SK-N-SH treated with all-trans-retinoic acid at 6 μM for 48 hours (cell line): ENCODE measurements at regions not wholly inside any gene's neighbourhood (a gene's known extent, or its start where the extent isn't known, plus 50 kb on each side); places are given as distances from the start of the nearest gene placed in this dataset.

ENCODE experiments used
- ATAC-seq: fragments of 200-7000 bp; cut with Tn5 transposase; 3 replicates; pipeline ENCODE4 v1.9.1; 2020; ENCODE audit warnings: mild to moderate bottlenecking, moderate library complexity
- ARNTL ChIP-seq: fragments of 450-650 bp; formaldehyde crosslinking; IDR thresholded peaks from 2 replicates; pipeline ENCODE4 v1.5.0; 2020; ENCODE audit warnings: low read depth, mild to moderate bottlenecking, moderate library complexity, borderline replicate concordance
- CREB5 ChIP-seq: fragments of 250-450 bp; sonication (Bioruptor Pico); IDR thresholded peaks from 2 replicates; pipeline ENCODE4 v1.5.1; 2020; ENCODE audit warnings: low read depth, mild to moderate bottlenecking, moderate library complexity
- CSDC2 ChIP-seq: fragments of 250-450 bp; sonication (Bioruptor Pico); IDR thresholded peaks from 2 replicates; pipeline ENCODE4 v1.5.0; 2020; ENCODE audit warnings: mild to moderate bottlenecking, moderate library complexity
- CSRNP3 ChIP-seq: fragments of 250-450 bp; sonication (Bioruptor Pico); IDR thresholded peaks from 2 replicates; pipeline ENCODE4 v1.5.1; 2021; ENCODE audit warnings: mild to moderate bottlenecking, moderate library complexity
- ESRRG ChIP-seq: fragments of 250-450 bp; sonication (Bioruptor Pico); IDR thresholded peaks from 2 replicates; pipeline ENCODE4 v1.6.1; 2021; ENCODE audit warnings: mild to moderate bottlenecking
- GLIS3 ChIP-seq: fragments of 250-450 bp; sonication (Bioruptor Pico); IDR thresholded peaks from 2 replicates; pipeline ENCODE4 v1.5.0; 2020; ENCODE audit warnings: mild to moderate bottlenecking, moderate library complexity
- ISL1 ChIP-seq: fragments of 250-450 bp; sonication (Bioruptor Pico); IDR thresholded peaks from 2 replicates; pipeline ENCODE4 v2.1.2; 2022; ENCODE audit warnings: mild to moderate bottlenecking, moderate library complexity
- OSR1 ChIP-seq: fragments of 250-450 bp; sonication (Bioruptor Pico); IDR thresholded peaks from 2 replicates; pipeline ENCODE4 v1.8.0; 2022; ENCODE audit warnings: moderate library complexity, mild to moderate bottlenecking, inconsistent platforms
- PATZ1 ChIP-seq: fragments of 250-450 bp; sonication (Bioruptor Pico); IDR thresholded peaks from 2 replicates; pipeline ENCODE4 v1.8.0; 2020; ENCODE audit warnings: mild to moderate bottlenecking, moderate library complexity, borderline replicate concordance
- POU6F1 ChIP-seq: fragments of 250-450 bp; sonication (Bioruptor Pico); IDR thresholded peaks from 2 replicates; pipeline ENCODE4 v1.8.0; 2021; ENCODE audit warnings: low read depth, mild to moderate bottlenecking, moderate library complexity, borderline replicate concordance
- PPARA ChIP-seq: fragments of 250-450 bp; sonication (Bioruptor Pico); IDR thresholded peaks from 2 replicates; pipeline ENCODE4 v1.5.0; 2020; ENCODE audit warnings: mild to moderate bottlenecking, borderline replicate concordance
- RARB ChIP-seq: fragments of 250-450 bp; sonication (Bioruptor Pico); IDR thresholded peaks from 2 replicates; pipeline ENCODE4 v1.8.0; 2021; ENCODE audit warnings: mild to moderate bottlenecking, moderate library complexity
- TCF4 ChIP-seq: fragments of 250-450 bp; sonication (Bioruptor Pico); IDR thresholded peaks from 2 replicates; pipeline ENCODE4 v1.8.0; 2021; ENCODE audit warnings: mild to moderate bottlenecking, moderate library complexity, borderline replicate concordance
- TOX ChIP-seq: fragments of 250-450 bp; sonication (Bioruptor Pico); IDR thresholded peaks from 2 replicates; pipeline ENCODE4 v1.8.0; 2021; ENCODE audit warnings: mild to moderate bottlenecking, moderate library complexity, borderline replicate concordance
- ZC3H10 ChIP-seq: fragments of 250-450 bp; sonication (Bioruptor Pico); IDR thresholded peaks from 2 replicates; pipeline ENCODE4 v1.5.1; 2021; ENCODE audit warnings: mild to moderate bottlenecking, moderate library complexity
- ZFP3 ChIP-seq: fragments of 250-450 bp; sonication (Bioruptor Pico); IDR thresholded peaks from 2 replicates; pipeline ENCODE4 v1.5.0; 2020; ENCODE audit warnings: mild to moderate bottlenecking, moderate library complexity
- ZNF70 ChIP-seq: fragments of 450-650 bp; formaldehyde crosslinking; IDR thresholded peaks from 2 replicates; pipeline ENCODE4 v1.5.0; 2020; ENCODE audit warnings: mild to moderate bottlenecking, moderate library complexity
- ZNF8 ChIP-seq: fragments of 450-650 bp; formaldehyde crosslinking; IDR thresholded peaks from 2 replicates; pipeline ENCODE4 v1.5.0; 2020; ENCODE audit warnings: mild to moderate bottlenecking, moderate library complexity

GRCh38 chr2:66264354-66264753, 170.6 kb upstream of the MEIS1 start:
- TF ChIP-seq ISL1, result no peak
- no peak for TF ChIP-seq CSDC2 (CRISPR knock-in tag)
- no peak for TF ChIP-seq OSR1 (CRISPR knock-in tag)
- TF ChIP-seq RARB (CRISPR knock-in tag), result no peak
- TF ChIP-seq PPARA (CRISPR knock-in tag), result no peak
- TF ChIP-seq POU6F1 (CRISPR knock-in tag), result no peak
- no peak for TF ChIP-seq GLIS3 (CRISPR knock-in tag)
- TF ChIP-seq ZNF8 (CRISPR knock-in tag), result no peak
- ATAC-seq, result no peak

- ATAC-seq, result no peak
- TF ChIP-seq CSDC2 (CRISPR knock-in tag) (no peak), ESRRG (no peak), CSRNP3 (CRISPR knock-in tag) (no peak), POU6F1 (CRISPR knock-in tag) (no peak), ZNF70 (CRISPR knock-in tag) (no peak)
Observed at GRCh38 chr2:66255867-66256266, 179.1 kb upstream of the MEIS1 start.

GRCh38 chr2:66255136-66255535, 179.8 kb upstream of the MEIS1 start:
- TF ChIP-seq PATZ1 (no peak), PPARA (CRISPR knock-in tag) (no peak), ARNTL (CRISPR knock-in tag) (no peak)
- no peak for ATAC-seq

GRCh38 chr2:66253066-66253465, 181.9 kb upstream of the MEIS1 start:
- no peak for ATAC-seq
- TF ChIP-seq ISL1 (no peak), PATZ1 (no peak), ESRRG (no peak), RARB (CRISPR knock-in tag) (no peak), PPARA (CRISPR knock-in tag) (no peak), CSRNP3 (CRISPR knock-in tag) (no peak)

GRCh38 chr2:66252109-66252508, 182.8 kb upstream of the MEIS1 start:
- ATAC-seq, result no peak
- TF ChIP-seq RARB (CRISPR knock-in tag) (no peak), ZC3H10 (CRISPR knock-in tag) (no peak), CSRNP3 (CRISPR knock-in tag) (no peak), GLIS3 (CRISPR knock-in tag) (no peak), TCF4 (no peak), CREB5 (CRISPR knock-in tag) (no peak), TOX (no peak), ARNTL (CRISPR knock-in tag) (no peak), POU6F1 (CRISPR knock-in tag) (no peak), ESRRG (no peak), ZFP3 (CRISPR knock-in tag) (no peak)
